HUDEP-2 (cell line): ENCODE measurements at regions not wholly inside any gene's neighbourhood (a gene's known extent, or its start where the extent isn't known, plus 50 kb on each side); places are given as distances from the start of the nearest gene placed in this dataset.

Experiments used
- DNase-seq, 76 experiments: peaks; one replicate each; lab custom pipeline; 2025; ENCODE audit not compliant: unreplicated experiment in 76 of 76; lab: John Stamatoyannopoulos, UW

DNA sequence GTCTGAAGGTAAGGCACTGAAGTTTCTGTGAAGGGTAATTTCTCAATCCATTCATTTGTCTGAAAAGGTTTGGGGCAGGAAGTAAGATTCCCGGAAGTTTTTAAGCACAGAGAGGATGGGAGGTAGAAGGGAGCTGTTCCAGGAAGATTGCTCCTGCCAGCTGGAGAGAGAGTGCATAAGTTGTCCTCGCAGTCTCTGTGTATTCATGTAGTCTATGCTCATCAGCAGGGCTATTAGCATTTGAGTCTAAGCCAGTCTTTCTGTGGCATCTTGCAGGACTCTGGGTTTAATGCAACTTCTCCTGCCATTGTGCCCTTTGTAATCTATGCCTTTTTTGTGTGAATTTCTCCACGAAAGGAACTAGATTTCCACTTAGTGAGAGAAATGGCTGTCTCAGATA, 140.8 kb upstream of the FGGY start:
- no peak for DNase-seq

DNA sequence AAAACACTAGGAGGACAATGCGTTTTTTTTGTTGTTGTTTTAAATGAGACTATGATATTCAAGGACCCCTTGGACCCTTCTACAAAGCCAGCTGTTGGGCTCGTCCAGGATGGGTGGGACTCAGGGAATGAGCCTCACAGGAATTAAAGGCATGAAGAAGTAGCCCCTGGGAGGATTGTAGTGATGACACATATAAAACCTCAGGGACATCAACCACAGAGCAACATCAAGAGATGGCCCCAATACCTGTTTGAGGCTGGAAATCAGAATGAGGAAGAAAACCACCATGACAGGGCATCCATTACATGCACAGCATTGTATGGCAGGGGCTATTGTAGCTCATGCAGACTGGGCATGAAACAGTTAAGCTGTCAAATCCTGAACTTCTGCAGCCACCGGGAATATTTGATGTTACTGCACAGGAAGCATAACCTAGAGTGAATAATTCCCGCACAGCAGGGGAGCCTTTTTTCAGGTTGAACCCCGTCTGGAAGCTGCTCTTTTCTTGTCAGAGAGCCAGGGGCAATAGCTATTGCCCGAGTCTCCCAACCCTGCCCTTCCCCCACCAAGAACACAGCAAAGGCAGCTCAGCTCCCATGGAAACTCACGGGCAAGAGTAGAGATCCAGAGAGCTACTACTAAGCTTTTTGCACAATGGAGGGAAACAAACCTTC, 140.2 kb upstream of the FGGY start:
- no peak for DNase-seq

GRCh38 chr1:59158321-59158720, 138.6 kb upstream of the FGGY start:
- no peak for DNase-seq

DNA sequence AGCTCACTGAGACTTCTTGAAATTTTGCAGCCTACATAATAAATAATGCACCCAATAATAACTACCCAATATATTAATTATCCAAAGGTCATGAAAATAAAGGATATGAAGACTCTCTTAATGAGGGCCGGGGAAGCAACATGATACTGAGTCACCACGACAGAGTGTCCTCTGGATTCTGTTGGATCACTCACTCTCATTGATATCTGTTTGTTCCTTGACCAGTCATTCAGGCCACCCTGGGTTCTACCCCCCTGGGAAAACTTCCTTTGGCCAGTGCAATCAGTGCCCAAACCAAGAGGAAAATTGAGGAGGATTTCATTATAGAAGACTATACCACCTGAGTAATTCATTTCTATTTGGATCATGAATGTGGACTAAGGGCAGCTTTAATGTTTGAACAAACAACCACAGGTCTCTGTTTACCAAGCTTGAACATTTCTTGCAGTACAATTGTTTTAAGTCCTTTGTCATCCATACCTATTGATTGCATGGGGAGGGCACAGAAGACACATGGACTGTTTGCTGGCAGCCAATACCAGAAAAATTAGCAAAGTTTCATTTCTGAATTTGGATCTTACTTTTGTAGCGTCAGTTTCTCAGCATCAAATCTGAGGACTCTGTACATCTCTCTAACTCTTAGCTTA, 137.2 kb upstream of the FGGY start:
- no peak for DNase-seq

GRCh38 chr1:59161136-59161535, 135.8 kb upstream of the FGGY start:
- no peak for DNase-seq

DNA sequence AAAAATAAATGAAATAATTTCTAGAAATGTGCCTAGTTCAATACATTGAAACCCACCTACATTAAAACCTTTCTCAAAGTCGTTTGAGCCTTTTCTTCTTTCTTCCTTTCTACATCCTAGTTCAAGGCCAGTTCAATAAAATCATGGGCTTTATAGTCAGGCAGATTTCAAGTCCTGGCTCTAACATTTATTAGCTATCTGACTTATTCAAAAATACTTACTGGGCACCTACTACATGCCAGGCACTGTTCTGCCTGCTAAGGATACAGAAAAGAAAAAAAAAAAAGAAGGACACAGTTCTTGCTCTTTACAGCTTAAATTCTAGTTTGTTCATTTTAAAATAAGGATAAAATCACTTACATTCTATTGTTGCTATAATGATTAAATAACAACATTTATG, 134.2 kb upstream of the FGGY start:
- DNase-seq = no peak

GRCh38 chr1:59163268-59164092, 133.4 kb upstream of the FGGY start:
- no peak for DNase-seq

- DNase-seq = no peak
Observed at GRCh38 chr1:59164371-59164770, 132.5 kb upstream of the FGGY start.

GRCh38 chr1:59165353-59165752, 131.5 kb upstream of the FGGY start:
- no peak for DNase-seq

- DNase-seq = no peak
Observed at GRCh38 chr1:59169703-59170102, 127.2 kb upstream of the FGGY start.

GRCh38 chr1:59170659-59171058, 126.2 kb upstream of the FGGY start:
- DNase-seq = no peak

- no peak for DNase-seq
Observed at GRCh38 chr1:59171788-59172187, 125.1 kb upstream of the FGGY start.

DNA sequence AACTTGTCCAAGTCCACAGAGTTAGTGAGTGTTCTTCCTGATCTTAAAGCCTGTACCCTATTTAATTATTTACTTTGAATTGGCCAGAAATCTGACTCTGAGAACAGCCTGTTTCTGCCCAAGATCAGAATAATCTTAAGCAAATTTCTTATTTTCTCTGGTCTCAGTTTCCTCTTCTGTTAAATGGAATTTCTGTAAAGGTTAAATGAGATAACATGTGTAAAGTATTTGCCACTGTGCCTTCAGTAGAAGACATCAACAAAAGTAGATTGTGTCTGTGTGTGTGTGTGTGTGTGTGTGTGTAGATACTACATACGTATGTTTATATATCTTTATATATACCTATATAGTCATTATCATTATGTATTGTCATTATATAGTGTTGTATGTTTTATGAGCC, 124.2 kb upstream of the FGGY start:
- DNase-seq = no peak

- no peak for DNase-seq
Observed at GRCh38 chr1:59173721-59174120, 123.2 kb upstream of the FGGY start.

DNA sequence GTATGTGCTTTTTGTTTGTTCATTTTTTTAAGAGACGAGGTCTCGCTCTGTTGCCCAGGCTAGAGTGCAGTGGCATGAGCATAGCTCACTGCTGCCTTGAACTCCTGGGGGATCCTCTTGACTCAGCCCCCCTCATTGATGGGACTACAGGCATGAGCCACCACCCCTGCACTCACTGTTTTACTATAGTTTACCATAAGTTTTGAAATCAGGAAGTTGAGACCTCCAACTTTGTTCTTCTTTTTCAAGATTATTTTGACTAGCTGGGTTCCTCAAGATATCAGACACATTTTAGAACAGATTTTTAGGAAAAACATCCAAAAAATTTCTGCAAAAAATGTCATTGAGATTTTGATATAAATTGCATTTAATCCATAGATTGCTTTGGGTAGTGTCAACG, 120.4 kb upstream of the FGGY start:
- DNase-seq = no peak

GRCh38 chr1:59177756-59178155, 119.1 kb upstream of the FGGY start:
- no peak for DNase-seq

DNA sequence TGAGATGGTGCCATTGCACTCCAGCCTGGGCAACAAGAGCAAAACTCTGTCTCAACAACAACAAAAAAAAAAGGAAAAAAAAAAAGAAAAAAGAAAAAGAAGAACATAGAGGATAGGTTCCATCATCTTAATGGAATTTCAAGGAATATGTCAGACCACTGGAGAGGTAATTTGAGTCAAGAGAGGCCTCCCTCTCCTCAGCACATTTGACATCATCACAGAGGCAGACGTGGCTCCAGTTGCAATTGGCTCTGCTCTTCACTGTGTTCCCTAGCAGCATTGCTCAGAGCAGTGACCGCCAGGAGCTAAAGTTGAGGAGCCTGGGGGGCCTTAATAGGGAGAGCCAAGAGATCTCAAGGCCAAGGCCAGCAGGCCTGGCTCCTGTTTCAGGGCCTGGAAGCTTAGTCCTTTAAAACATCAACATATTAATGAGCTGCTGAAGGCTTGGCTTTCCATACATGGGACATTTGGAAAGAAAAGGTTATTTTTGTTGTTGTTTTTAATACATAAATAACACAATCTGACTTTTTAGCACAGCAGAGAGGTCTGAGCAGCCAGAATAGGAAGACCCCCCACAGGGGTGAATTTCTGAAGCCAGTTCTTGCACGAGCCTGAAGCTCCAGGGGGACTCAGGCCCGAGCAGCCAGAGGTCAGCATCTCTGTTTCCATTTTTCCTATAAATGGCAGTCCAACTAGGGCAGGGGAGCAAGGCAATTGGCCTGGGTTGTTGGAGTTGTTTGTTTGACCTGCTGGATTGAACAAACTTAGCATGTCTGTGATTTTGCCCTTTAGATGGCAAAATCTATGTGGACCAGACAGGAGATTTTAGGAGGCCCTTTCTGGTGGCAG, 118.3 kb upstream of the FGGY start:
- no peak for DNase-seq

DNA sequence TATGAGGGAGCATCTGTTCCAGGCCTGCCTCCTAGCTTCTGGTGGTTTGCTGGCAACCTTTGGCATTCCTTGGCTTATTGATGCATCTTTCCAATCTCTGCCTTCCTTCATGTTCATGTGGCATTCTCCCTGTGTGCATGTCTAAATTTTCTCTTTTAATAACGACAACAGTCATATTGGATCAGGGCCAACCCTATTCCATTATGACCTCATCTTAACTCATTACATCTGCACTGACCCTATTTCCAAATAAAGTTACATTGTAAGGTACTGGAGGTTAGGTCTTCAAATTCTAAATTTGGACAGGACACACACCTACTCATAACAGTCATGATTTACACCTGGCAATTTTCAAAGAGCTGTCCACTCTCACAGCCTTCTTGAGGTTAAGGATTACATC, 117.2 kb upstream of the FGGY start:
- no peak for DNase-seq

- DNase-seq = no peak
Observed at GRCh38 chr1:59180735-59181134, 116.2 kb upstream of the FGGY start.

DNA sequence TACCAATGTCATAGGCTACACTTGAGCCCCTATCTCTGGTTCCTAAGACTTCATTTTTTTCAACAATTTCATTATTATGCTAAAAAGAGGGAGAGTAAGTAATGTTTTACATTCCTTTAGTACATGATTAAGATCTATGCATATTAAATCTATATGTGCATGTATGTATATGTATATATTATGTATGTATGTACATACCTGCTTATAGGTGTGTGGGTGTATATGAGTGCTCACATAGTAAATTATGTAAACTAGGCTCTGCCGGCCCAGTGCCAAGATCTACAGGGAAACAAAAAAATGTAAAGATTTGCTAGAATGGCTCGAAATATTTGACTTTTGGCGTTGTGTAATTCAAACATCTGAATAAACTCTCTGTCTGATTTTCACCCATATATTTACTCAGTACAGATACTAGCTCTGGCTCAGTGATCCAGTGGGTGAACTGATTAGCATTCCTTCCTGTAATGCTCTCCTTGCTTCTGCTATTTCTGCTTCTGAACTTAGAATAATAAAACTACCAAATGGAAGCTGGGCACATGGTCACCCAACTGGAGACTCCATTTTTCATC, 113.1 kb upstream of the FGGY start:
- no peak for DNase-seq
